ENCODE measurements at regions not wholly inside any gene's neighbourhood (a gene's known extent, or its start where the extent isn't known, plus 50 kb on each side); places are given as distances from the start of the nearest gene placed in this dataset.

DNA sequence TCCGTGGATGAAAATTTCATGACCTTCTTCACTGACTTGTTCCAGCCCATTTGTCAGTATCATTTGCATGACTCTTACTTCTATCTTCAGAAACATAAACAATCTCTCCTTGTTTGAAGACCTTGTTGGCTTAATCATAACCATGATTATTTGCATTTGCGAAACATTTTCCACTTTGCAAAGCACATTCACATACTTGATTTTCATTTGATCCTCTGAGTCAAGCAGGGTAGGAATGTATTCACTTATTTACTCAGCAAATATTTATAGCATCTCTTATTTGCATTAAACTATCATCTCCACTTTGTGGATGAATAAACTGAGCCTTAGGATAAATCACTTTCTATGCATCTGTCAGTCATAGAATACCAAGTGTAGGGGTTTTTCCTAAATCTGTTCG lies 343.0 kb upstream of the SGCD start:
- TF ChIP-seq POLR2A (IDR thresholded peaks at IDR 0.05), result no peak
- TF ChIP-seq, protein P1, sequence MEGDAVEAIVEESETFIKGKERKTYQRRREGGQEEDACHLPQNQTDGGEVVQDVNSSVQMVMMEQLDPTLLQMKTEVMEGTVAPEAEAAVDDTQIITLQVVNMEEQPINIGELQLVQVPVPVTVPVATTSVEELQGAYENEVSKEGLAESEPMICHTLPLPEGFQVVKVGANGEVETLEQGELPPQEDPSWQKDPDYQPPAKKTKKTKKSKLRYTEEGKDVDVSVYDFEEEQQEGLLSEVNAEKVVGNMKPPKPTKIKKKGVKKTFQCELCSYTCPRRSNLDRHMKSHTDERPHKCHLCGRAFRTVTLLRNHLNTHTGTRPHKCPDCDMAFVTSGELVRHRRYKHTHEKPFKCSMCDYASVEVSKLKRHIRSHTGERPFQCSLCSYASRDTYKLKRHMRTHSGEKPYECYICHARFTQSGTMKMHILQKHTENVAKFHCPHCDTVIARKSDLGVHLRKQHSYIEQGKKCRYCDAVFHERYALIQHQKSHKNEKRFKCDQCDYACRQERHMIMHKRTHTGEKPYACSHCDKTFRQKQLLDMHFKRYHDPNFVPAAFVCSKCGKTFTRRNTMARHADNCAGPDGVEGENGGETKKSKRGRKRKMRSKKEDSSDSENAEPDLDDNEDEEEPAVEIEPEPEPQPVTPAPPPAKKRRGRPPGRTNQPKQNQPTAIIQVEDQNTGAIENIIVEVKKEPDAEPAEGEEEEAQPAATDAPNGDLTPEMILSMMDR (IDR thresholded peaks at IDR 0.05), result no peak
